GM12892 (cell line): ENCODE measurements at regions not wholly inside any gene's neighbourhood (a gene's known extent, or its start where the extent isn't known, plus 50 kb on each side); places are given as distances from the start of the nearest gene placed in this dataset.

Experiments used
- POLR2A ChIP-seq: IDR thresholded peaks from 2 replicates; pipeline ENCODE4 v1.6.1; 2011; ENCODE audit warnings: low read depth, low read length, control low read depth
- POLR2AphosphoS5 ChIP-seq: IDR thresholded peaks from 2 replicates; pipeline ENCODE4 v1.6.1; 2011; ENCODE audit warnings: low read depth, low read length, control low read depth

DNA sequence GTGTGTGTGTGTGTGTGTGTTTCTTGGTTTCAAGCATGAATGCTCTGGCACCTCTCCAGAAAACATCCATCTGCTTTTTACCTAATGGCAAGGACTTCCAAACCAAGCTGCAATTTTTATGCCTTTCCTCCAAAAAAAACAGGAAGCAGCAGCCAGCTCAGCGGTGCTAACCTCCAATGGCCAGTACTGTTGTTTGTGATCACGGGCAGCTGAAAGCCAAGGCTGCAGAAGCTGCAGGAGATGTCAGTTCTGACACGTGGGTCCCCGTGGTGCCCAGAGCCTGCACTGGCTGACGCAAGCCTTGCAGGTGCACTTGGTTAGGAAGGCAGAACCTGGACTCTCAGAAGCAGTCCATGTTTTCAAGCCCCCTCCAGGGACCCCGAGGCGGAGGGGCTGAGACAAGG, 313.6 kb upstream of the DDX53 start:
- TF ChIP-seq POLR2A (no peak), POLR2AphosphoS5 (no peak)
